ENCODE measurements at regions not wholly inside any gene's neighbourhood (a gene's known extent, or its start where the extent isn't known, plus 50 kb on each side); places are given as distances from the start of the nearest gene placed in this dataset.

- Histone ChIP-seq H3K36me3 (no peaks in the 10 kb centered on the region), H3K27ac (no peak overlapping the region), H3K4me1 (no peaks in the 10 kb centered on the region), H3K9me3 (no peaks in the 10 kb centered on the region), H3K4me3 (no peak overlapping the region), H3K27me3 (no peaks in the 10 kb centered on the region)
- TF ChIP-seq POLR2A (IDR thresholded peaks at IDR 0.05), result no peak
- TF ChIP-seq, protein P1, sequence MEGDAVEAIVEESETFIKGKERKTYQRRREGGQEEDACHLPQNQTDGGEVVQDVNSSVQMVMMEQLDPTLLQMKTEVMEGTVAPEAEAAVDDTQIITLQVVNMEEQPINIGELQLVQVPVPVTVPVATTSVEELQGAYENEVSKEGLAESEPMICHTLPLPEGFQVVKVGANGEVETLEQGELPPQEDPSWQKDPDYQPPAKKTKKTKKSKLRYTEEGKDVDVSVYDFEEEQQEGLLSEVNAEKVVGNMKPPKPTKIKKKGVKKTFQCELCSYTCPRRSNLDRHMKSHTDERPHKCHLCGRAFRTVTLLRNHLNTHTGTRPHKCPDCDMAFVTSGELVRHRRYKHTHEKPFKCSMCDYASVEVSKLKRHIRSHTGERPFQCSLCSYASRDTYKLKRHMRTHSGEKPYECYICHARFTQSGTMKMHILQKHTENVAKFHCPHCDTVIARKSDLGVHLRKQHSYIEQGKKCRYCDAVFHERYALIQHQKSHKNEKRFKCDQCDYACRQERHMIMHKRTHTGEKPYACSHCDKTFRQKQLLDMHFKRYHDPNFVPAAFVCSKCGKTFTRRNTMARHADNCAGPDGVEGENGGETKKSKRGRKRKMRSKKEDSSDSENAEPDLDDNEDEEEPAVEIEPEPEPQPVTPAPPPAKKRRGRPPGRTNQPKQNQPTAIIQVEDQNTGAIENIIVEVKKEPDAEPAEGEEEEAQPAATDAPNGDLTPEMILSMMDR (IDR thresholded peaks at IDR 0.05), result no peak
- ATAC-seq (no peak), DNase-seq (no peak)
- intact Hi-C loops (cut with DNase I), result no loop called here
- 49% methylated on average over 3 of the region's 4 CpGs for WGBS (ENCODE audit: insufficient coverage, low coverage, low lambda C conversion rate, missing lambda C conversion rate)
Measured at GRCh38 chr2:57461624-57462023, 585.0 kb upstream of the VRK2 start.

GRCh38 chr2:57465067-57465466 is 581.5 kb upstream of the VRK2 start:
- Histone ChIP-seq H3K4me1 (no peaks in the 10 kb centered on the region), H3K9me3 (no peaks in the 10 kb centered on the region)
- intact Hi-C loops (cut with DNase I), result no loop called here

GRCh38 chr2:57465967-57466366 is 580.6 kb upstream of the VRK2 start:
- Histone ChIP-seq H3K4me3 (no peak overlapping the region), H3K27me3 (no peaks in the 10 kb centered on the region), H3K4me1 (no peaks in the 10 kb centered on the region), H3K36me3 (no peaks in the 10 kb centered on the region), H3K9me3 (no peaks in the 10 kb centered on the region), H3K27ac (no peak overlapping the region)
- TF ChIP-seq POLR2A (IDR thresholded peaks at IDR 0.05), result no peak
- TF ChIP-seq, protein P1 (IDR thresholded peaks at IDR 0.05), result no peak
- no peak for ATAC-seq
- no peak for DNase-seq
- intact Hi-C loops (cut with DNase I), result no loop called here
- WGBS (ENCODE audit: insufficient coverage, low coverage, low lambda C conversion rate, missing lambda C conversion rate), result 67% methylated on average over 2 of the region's 2 CpGs

More at GRCh38 chr2:57465067-57465466, 581.5 kb upstream of the VRK2 start:
- Histone ChIP-seq H3K36me3 (no peaks in the 10 kb centered on the region), H3K4me3 (no peak overlapping the region), H3K27me3 (no peaks in the 10 kb centered on the region), H3K27ac (no peak overlapping the region)
- ATAC-seq (no peak), DNase-seq (no peak)
- no peak for TF ChIP-seq POLR2A (IDR thresholded peaks at IDR 0.05)
- TF ChIP-seq, protein P1 (IDR thresholded peaks at IDR 0.05), result no peak
- 70% methylated on average over 6 of the region's 6 CpGs for WGBS (ENCODE audit: insufficient coverage, low coverage, low lambda C conversion rate, missing lambda C conversion rate)

DNA sequence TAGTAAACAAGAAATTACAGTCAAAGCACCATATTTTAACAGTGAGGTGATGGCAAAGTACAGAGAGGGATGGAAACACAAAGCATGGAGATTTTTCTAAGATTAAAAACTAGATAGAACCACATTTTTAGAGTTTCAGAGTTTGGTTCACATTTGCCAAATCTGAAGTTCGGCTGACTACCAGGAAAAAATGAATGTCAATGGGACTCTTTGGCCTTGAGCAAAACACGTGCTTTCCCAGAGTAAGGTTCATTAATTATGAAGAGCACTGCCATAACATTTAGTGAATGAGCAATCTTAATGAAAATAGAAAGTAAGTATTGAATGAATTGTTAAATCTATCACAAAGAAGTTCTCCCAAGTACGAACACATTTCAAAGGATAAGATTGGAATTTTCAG is 571.2 kb upstream of the VRK2 start:
- Histone ChIP-seq H3K4me1 (no peaks in the 10 kb centered on the region), H3K27ac (no peak overlapping the region), H3K36me3 (no peaks in the 10 kb centered on the region), H3K9me3 (no peaks in the 10 kb centered on the region), H3K4me3 (no peak overlapping the region), H3K27me3 (no peaks in the 10 kb centered on the region)
- intact Hi-C loops (cut with DNase I), result no loop called here
- 63% methylated on average over 3 of the region's 3 CpGs for WGBS (ENCODE audit: insufficient coverage, low coverage, low lambda C conversion rate, missing lambda C conversion rate)
- no peak for TF ChIP-seq POLR2A (IDR thresholded peaks at IDR 0.05)
- TF ChIP-seq, protein P1 (IDR thresholded peaks at IDR 0.05), result no peak
- no peak for DNase-seq
- ATAC-seq, result no peak

GRCh38 chr2:57479981-57480380 is 566.6 kb upstream of the VRK2 start:
- H3K36me3 ChIP-seq, result no peaks in the 10 kb centered on the region
- H3K27ac ChIP-seq, result no peak overlapping the region
- no peaks in the 10 kb centered on the region for H3K9me3 ChIP-seq
- ATAC-seq (no peak), DNase-seq (no peak)
- H3K4me3 ChIP-seq, result no peak overlapping the region
- TF ChIP-seq, protein P1 (IDR thresholded peaks at IDR 0.05), result no peak
- TF ChIP-seq POLR2A (IDR thresholded peaks at IDR 0.05), result no peak
- H3K27me3 ChIP-seq, result no peaks in the 10 kb centered on the region
- 88% methylated on average over 1 of the region's 1 CpG for WGBS (ENCODE audit: insufficient coverage, low coverage, low lambda C conversion rate, missing lambda C conversion rate)
- intact Hi-C loops (cut with DNase I), result no loop called here
- H3K4me1 ChIP-seq, result no peaks in the 10 kb centered on the region
